GM21423 (cell line): ENCODE measurements at regions not wholly inside any gene's neighbourhood (a gene's known extent, or its start where the extent isn't known, plus 50 kb on each side); places are given as distances from the start of the nearest gene placed in this dataset.

Experiments used
- ATAC-seq: cut with Tn5 transposase; IDR thresholded peaks from one replicate; pipeline ENCODE4 v1.9.1; 2021; ENCODE audit warnings: mild to moderate bottlenecking, moderate library complexity; ENCODE audit not compliant: unreplicated experiment

GRCh38 chr16:80366023-80366422 is 174.8 kb upstream of the DYNLRB2 start:
- ATAC-seq = no peak

GRCh38 chr16:80362816-80363215 is 178.0 kb upstream of the DYNLRB2 start:
- ATAC-seq = no peak

- no peak for ATAC-seq
Measured at GRCh38 chr16:80356365-80356764, 184.4 kb upstream of the DYNLRB2 start.

- no peak for ATAC-seq
Measured at GRCh38 chr16:80355335-80355734, 185.5 kb upstream of the DYNLRB2 start.

GRCh38 chr16:80350061-80350460 is 190.7 kb upstream of the DYNLRB2 start:
- ATAC-seq = no peak

GRCh38 chr16:80347900-80348299 is 192.9 kb upstream of the DYNLRB2 start:
- no peak for ATAC-seq

- ATAC-seq = no peak
Measured at GRCh38 chr16:80347002-80347401, 193.8 kb upstream of the DYNLRB2 start.

- ATAC-seq = peak; percentile 70
Measured at GRCh38 chr16:80346111-80346632, 194.6 kb upstream of the DYNLRB2 start.

GRCh38 chr16:80345701-80346100 is 195.1 kb upstream of the DYNLRB2 start:
- ATAC-seq = no peak

- no peak for ATAC-seq
Measured at GRCh38 chr16:80344570-80344969, 196.2 kb upstream of the DYNLRB2 start.

GRCh38 chr16:80341263-80341662 is 199.5 kb upstream of the DYNLRB2 start:
- no peak for ATAC-seq

GRCh38 chr16:80337786-80338185 is 203.0 kb upstream of the DYNLRB2 start:
- ATAC-seq = no peak

- no peak for ATAC-seq
Measured at GRCh38 chr16:80330803-80331202, 210.0 kb upstream of the DYNLRB2 start.

GRCh38 chr16:80330150-80330549 is 210.6 kb upstream of the DYNLRB2 start:
- no peak for ATAC-seq

- no peak for ATAC-seq
Measured at GRCh38 chr16:80327740-80328139, 213.1 kb upstream of the DYNLRB2 start.

- no peak for ATAC-seq
Measured at GRCh38 chr16:80324371-80324770, 216.4 kb upstream of the DYNLRB2 start.

GRCh38 chr16:80323808-80324195 is 217.0 kb upstream of the DYNLRB2 start:
- no peak for ATAC-seq

GRCh38 chr16:80323187-80323807 is 217.5 kb upstream of the DYNLRB2 start:
- ATAC-seq = no peak

- no peak for ATAC-seq
Measured at GRCh38 chr16:80319181-80319580, 221.6 kb upstream of the DYNLRB2 start.

GRCh38 chr16:80318107-80318506 is 222.7 kb upstream of the DYNLRB2 start:
- ATAC-seq = no peak

- ATAC-seq = no peak
Measured at GRCh38 chr16:80317599-80318037, 223.2 kb upstream of the DYNLRB2 start.

GRCh38 chr16:80317116-80317515 is 223.7 kb upstream of the DYNLRB2 start:
- ATAC-seq = no peak

- no peak for ATAC-seq
Measured at GRCh38 chr16:80314042-80314441, 226.8 kb upstream of the DYNLRB2 start.
